ENCODE measurements at regions not wholly inside any gene's neighbourhood (a gene's known extent, or its start where the extent isn't known, plus 50 kb on each side); places are given as distances from the start of the nearest gene placed in this dataset.

DNA sequence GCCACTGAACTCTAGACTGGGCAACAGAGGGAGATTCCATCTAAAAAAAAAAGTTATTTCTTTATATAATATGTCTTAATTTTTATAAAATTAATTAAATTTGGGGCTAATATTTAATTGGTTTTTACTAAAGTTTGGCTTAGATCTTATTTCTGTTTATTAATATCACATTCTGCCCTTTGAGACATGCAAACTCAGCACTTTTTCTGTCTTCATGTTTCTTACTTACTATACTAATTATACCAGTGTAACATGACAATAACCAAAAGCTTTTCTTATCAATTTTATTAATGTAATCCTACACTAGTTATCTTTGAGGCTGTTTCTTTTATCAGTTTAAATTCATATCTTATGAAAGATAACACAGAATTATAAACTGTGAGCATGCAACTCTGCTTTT, 475.9 kb upstream of the GRID2 start:
- Histone ChIP-seq H3K4me1 (no peaks in the 10 kb centered on the region), H3K27ac (no peak overlapping the region), H3K9me3 (peaks cover 0 to 26% (median 13%) of the 10 kb centered on the region in 4 donors), H3K36me3 (no peaks in the 10 kb centered on the region), H3K4me3 (no peak overlapping the region), H3K27me3 (no peaks in the 10 kb centered on the region)
- DNase-seq: no peak
- TF ChIP-seq EP300 (IDR thresholded peaks at IDR 0.05): no peak
- TF ChIP-seq, protein P1, sequence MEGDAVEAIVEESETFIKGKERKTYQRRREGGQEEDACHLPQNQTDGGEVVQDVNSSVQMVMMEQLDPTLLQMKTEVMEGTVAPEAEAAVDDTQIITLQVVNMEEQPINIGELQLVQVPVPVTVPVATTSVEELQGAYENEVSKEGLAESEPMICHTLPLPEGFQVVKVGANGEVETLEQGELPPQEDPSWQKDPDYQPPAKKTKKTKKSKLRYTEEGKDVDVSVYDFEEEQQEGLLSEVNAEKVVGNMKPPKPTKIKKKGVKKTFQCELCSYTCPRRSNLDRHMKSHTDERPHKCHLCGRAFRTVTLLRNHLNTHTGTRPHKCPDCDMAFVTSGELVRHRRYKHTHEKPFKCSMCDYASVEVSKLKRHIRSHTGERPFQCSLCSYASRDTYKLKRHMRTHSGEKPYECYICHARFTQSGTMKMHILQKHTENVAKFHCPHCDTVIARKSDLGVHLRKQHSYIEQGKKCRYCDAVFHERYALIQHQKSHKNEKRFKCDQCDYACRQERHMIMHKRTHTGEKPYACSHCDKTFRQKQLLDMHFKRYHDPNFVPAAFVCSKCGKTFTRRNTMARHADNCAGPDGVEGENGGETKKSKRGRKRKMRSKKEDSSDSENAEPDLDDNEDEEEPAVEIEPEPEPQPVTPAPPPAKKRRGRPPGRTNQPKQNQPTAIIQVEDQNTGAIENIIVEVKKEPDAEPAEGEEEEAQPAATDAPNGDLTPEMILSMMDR (IDR thresholded peaks at IDR 0.05): no peak
- no peak for TF ChIP-seq POLR2A (IDR thresholded peaks at IDR 0.05)
- no peak for TF ChIP-seq POLR2AphosphoS5 (IDR thresholded peaks at IDR 0.05)
- intact Hi-C loops (cut with DNase I; ENCODE audit: low total_unique reads): no loop called here

DNA sequence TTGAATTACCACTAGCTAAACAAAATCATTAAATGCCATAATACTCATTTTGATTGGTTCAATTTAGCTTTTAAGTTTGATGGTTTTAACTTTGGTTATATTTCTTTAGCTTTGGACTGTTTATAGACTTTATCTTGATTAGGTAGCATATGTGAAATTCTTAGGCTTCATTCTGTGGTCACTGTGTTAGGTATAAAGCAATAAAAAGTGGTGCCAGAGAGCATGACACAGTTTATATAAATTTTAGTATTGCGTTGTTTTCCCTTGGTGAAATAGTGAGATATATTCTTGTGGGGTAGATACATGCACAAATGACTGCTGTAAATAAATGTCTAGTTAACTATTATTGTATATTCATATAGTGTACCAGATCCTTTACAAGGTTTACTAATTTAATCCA, 474.2 kb upstream of the GRID2 start:
- Histone ChIP-seq H3K9me3 (peaks cover 0 to 35% (median 25%) of the 10 kb centered on the region in 4 donors), H3K36me3 (no peaks in the 10 kb centered on the region), H3K4me3 (no peak overlapping the region), H3K27me3 (no peaks in the 10 kb centered on the region), H3K27ac (no peak overlapping the region), H3K4me1 (no peaks in the 10 kb centered on the region)
- no peak for DNase-seq
- WGBS, 5 donors: 88 to 100% (median 90%) methylated on average over 1 of the region's 1 CpG
- no peak for TF ChIP-seq POLR2A (IDR thresholded peaks at IDR 0.05)
- TF ChIP-seq POLR2AphosphoS5 (IDR thresholded peaks at IDR 0.05): no peak
- TF ChIP-seq EP300 (IDR thresholded peaks at IDR 0.05): no peak
- TF ChIP-seq, protein P1 (IDR thresholded peaks at IDR 0.05): no peak
- intact Hi-C loops (cut with DNase I; ENCODE audit: low total_unique reads): no loop called here

DNA sequence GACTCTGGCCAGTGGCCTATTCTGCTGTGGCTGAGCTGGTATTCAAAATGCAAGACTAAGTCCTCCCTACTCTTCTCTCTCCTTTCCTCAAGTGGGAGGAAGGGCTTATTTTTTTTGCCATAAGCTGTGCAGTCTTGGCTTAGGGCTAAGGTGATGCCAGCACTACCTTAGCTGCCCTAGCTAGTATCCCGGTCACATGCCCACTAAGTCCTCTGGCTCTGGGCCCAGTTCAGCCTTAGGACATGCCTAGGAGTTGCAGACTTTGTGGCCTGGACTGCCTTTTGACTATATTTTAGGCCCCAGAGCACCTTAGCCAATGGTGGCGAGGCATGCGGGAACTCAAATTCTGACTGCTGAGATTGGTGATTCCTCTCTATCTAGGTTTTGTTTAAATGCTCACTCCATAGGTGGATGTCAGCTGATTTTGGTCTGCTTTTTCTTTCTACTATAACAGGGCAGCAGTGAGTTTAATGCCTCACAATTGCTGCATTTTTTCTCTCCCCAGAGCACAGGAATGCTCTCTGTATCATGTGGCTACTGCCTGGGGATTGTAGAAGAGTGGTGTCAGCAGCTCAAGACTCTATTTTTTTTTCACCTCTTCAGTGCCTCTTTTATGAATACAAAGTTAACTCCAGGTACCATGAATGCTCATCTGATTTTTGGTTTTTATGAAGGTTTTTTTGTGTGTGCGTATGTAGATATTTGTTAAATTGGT, 472.9 kb upstream of the GRID2 start:
- H3K9me3 ChIP-seq: peaks cover 0 to 34% (median 26%) of the 10 kb centered on the region in 4 donors
- H3K27me3 ChIP-seq: no peaks in the 10 kb centered on the region
- DNase-seq: no peak
- TF ChIP-seq, protein P1 (IDR thresholded peaks at IDR 0.05): no peak
- TF ChIP-seq POLR2A (IDR thresholded peaks at IDR 0.05): no peak
- TF ChIP-seq POLR2AphosphoS5 (IDR thresholded peaks at IDR 0.05): no peak
- no peak for TF ChIP-seq EP300 (IDR thresholded peaks at IDR 0.05)
- no peaks in the 10 kb centered on the region for H3K4me1 ChIP-seq
- H3K27ac ChIP-seq: no peak overlapping the region
- no peaks in the 10 kb centered on the region for H3K36me3 ChIP-seq
- intact Hi-C loops (cut with DNase I; ENCODE audit: low total_unique reads): no loop called here
- H3K4me3 ChIP-seq: no peak overlapping the region
- 84 to 99% (median 94%) methylated on average over 4 of the region's 4 CpGs for WGBS, 5 donors

DNA sequence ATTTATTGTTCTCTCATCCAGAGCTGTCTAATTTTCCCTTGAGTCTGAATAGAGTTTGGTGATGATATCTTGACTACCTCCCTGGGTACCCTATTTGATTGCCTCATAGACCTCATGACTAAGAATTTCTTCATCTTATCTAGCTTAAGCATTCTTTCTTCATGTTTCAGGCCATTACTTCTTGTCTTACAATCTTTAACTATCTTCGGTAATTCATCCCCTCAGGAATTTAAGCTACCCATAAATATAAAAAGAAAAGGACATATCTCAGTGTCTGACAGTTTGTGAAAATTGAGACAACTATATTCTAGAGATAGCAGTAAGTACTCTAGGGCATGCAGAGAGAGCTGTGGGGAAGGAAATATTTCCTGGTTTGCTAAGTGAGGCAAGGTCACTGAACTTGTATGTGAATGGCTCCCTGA, 466.1 kb upstream of the GRID2 start:
- Histone ChIP-seq H3K9me3 (peaks cover 0 to 25% (median 16%) of the 10 kb centered on the region in 4 donors), H3K4me3 (no peak overlapping the region), H3K27me3 (no peaks in the 10 kb centered on the region), H3K36me3 (no peaks in the 10 kb centered on the region), H3K27ac (no peak overlapping the region), H3K4me1 (no peaks in the 10 kb centered on the region)
- intact Hi-C loops (cut with DNase I; ENCODE audit: low total_unique reads): no loop called here
- no peak for DNase-seq
- 57 to 84% (median 69%) methylated on average over 1 of the region's 1 CpG for WGBS, 5 donors
- no peak for TF ChIP-seq POLR2A (IDR thresholded peaks at IDR 0.05)
- TF ChIP-seq POLR2AphosphoS5 (IDR thresholded peaks at IDR 0.05): no peak
- TF ChIP-seq, protein P1 (IDR thresholded peaks at IDR 0.05): no peak
